NCI-H345 (cell line): ENCODE measurements at regions not wholly inside any gene's neighbourhood (a gene's known extent, or its start where the extent isn't known, plus 50 kb on each side); places are given as distances from the start of the nearest gene placed in this dataset.

ENCODE experiments used
- DNase-seq: peaks from one replicate; lab custom pipeline; 2025; lab: John Stamatoyannopoulos, UW

DNA sequence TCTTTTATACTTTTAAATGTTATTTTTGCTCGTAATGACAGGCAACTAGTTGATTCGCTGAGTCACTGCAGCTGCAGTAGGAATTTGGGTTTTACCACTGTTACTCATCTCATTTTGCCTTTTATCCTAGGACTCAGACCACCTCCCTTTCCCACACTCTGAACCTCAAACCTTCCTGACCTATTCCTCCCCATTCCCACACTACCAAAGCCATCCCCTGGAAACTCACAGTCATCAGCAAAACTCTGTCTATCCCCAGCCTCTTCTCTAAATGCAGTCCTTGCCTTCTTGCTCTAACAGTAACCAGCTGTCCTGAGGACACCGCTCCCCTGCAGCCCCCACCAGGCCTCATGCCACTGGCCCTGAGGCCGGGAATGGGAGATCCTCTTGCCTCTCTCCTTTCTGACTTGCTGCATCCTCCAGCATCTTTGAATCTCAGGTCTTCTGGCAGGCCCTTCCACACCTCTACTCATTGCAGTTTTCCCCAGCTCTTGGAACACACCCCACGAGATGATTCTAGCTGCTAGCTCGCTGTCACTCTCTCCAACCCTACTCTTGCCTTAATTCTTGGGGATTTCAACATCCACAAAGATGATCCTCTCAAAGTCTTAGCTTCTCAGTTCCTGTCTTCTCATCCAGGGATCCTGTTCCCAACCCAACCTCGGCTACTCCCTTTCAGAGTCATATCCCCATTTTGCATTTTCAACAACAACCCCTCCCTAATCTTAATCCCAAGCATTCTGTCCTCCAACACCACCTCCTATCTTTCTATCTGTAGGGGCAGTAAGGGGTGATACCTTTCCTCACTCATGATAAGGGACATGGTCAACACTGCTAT is 55.9 kb upstream of the C3orf80 start:
- DNase-seq: no peak

DNA sequence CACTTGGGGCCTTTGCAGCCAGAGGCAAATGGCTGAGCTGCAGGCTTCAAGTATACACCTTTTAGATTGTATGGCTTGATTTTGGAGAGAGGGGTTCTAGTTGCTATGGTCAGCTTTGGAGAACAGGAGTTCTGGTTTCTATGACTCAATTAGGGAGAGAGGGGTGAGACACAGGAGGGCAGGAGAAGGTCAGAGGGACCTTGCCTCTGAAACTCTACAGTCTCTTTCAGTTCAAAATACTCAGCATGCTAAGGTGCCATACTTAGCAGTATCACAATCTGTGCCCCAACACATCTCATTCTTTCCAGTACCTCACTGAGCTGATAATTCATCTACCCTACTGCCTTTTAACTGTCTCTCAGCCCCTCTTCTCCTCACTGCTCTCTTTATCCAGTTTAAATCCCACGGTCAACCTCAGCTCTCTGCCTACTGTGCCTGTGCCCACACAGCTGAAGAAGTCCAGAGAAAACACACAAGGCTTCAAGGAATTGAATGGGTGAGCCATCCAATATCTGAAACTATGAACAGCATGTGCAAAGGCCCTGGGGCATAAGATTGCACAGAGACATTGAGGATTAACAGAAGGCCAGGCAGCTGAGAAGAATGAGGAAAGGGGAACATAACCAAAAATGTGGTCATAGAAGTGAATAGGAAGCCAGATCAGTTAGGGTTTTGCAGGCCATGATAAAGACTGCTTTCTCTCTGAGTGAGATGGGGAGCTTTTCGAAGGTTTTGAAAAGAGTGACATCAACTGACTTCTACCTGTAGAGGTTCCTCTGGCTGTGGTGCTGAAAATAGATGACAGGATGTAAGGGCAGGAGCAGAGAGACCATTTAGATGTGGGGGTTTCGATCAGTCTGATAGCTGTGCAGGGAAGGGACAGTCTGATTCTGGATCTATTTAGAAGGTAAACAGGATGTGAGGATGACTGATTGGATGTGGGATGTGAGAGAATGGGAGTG is 54.5 kb upstream of the C3orf80 start:
- DNase-seq: no peak

DNA sequence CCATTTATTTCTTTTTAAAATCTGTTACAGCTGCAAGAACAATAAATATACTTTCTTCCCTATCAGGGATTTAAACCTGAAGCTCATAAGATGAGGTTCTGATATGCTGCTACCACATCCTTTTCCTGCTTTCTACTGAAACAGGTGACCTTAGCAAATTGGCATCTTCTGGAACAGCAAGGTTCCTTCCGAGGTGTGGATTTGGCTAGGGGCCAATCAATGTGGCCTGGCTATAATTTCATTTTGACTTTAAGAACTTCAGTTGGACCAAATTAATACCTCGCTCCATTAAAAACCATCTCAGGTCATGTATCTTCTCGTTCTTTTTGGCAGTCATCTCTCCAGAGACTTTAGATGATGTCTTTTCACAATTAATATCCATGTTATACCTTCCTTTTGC is 53.4 kb upstream of the C3orf80 start:
- no peak for DNase-seq

DNA sequence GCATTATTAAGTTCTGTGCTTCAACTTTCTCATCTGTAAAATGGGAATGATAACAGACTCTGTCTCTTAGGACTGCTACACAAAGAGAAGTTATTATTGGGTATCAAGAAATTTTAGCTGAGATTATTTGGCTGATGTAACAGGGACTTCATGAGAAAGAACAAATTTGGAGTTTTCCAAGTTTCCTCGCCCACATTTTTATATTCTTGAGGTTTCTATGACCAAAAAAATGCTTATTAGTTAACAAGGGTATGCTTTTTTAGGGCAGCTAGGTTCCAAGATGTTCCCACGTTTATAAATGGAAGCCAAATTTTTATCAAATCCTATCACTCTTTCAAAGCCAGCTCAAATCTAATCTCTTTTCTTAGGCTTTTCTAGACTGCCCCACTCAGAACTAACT is 50.6 kb upstream of the C3orf80 start:
- DNase-seq: no peak
